ENCODE measurements at regions not wholly inside any gene's neighbourhood (a gene's known extent, or its start where the extent isn't known, plus 50 kb on each side); places are given as distances from the start of the nearest gene placed in this dataset.

DNA sequence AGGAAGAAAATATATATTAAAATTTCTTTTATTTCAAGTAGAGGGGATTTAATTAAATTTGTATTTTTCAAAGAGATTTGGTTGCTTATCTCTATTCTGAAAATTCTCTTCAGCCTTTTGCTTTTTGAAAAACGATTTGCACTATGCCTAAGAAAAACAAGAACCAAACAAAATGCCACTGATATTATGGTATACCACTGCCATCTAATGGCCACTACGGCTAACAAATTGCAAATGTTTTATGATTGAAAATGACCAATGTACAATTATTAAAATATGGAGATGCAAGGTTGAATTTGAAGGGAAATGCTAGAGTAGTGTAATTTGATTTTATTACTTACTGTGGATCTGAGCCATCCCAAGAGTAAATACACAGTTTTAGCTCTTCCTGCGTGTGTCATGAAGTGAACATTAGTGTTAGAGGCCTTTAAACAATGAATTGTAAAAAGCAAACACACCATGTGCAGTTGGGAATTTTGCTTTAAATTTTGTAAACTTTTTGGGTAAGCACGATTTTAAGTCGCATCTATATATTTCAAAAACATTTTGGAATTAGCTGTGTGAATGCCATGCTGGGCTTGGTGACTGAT, 137.4 kb upstream of the USP25 start:
- no peak for TF ChIP-seq POLR2A (IDR thresholded peaks at IDR 0.05; ENCODE audit: low read length)
- TF ChIP-seq GATA1 (IDR thresholded peaks at IDR 0.05; ENCODE audit: low read depth, low read length) = no peak

All from erythroblast (primary cell).